Brain pericyte (primary cell): ENCODE measurements at regions not wholly inside any gene's neighbourhood (a gene's known extent, or its start where the extent isn't known, plus 50 kb on each side); places are given as distances from the start of the nearest gene placed in this dataset.

Source experiments
- DNase-seq: peaks from one replicate; pipeline ENCODE4 v3.0.0-alpha.2; 2012; ENCODE audit warnings: low read depth, low spot score

DNA sequence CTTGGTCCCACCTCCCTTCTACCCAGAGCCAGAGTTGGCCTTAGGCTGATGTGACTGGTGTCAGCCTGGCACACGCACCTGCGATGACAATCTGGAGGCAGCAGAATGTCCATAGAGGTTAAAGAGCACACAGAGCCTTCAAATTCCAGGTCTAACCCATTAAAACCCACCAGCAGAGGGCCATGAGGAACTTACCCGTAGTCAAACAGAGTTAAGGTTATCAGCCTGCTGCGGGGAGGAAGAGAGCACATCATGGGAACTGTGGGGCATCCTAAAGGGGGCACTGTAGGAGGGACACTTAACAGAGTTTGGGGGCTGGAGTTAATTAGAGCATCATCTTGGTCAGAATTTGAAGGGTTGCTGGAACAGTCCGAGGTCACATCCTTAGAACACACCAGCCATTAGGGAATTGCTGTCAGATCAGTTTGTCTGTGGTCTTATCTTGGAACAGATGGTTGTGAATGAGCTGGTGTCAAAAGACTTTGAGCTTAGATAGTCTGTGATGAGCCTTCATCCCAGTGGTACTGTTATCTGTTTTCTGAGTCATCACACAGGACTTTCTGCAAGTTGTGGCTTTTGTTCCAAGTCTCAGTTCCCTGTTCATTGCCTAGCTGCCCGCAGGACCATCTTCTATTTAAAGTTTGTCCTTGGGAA is 248.6 kb downstream of the LOXHD1 start:
- no peak for DNase-seq

DNA sequence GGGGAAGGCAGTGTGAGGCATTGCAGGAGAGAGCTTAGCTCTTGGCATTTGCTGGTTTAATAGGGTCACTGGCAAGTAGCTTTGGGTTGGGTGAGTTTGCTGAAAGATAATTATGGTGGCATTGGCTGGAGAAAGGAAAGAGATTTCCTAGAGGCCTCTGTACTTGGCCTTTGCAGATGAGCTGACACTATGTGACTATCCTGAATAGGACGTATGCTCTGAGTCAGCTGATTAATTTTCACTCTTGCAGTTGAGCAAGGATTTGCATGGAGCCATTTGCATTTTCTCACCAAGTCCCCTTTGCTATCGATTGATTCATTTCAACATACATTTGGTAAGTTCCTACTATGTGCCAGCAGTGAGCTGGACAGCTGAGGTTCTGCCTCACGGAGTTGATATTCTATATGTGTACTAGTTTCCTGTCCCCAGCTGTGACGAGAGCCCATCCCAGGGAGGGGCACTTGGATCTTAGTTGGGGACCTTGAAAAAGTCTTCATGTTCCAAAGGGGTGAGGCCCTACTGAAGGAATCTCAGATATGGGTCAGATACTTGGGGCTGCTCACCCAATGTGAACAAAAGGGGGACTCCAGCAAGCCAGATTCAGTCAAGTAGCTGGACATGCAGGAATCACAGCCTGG is 245.7 kb downstream of the LOXHD1 start:
- no peak for DNase-seq

DNA sequence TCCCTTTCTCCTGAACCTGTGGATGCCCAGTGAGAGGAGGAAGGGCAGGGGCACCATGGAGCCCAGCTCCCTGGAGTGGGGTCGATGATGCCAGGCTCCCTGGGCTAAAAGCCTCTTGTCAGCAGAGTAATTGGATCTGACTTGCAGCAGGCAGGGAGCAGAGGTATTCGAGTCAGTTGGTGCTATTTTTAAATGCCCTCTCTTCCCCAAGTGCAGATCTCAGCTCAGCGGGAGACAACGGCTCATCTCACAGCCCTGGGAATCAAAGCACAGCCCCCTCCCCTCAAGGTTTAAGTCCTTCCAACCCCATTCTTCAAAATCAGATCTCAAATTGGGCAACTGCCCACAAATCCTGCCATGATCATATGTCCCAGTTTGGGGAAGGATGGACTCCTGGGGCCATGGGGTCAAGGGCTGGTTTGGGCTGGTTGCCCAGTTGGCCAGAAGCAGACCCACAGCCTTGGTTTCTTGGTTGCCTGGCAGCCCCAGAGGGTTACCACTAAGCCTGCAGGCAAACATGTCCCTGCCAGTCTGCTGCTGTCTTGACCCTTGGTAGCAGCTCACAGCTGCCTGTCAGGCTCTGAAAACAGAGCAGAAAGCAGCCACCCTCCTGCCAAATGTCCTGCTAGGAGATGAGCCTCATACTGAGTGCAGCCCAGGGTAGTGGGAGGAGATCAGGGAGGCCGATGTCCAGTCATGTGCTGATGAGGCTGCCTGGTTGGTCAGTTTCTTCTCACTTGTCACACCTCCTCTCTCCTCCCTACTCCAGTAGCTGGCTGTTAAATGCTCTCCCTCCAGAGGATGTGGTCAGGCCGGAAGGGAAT is 244.9 kb downstream of the LOXHD1 start:
- peak; percentile 88 for DNase-seq

DNA sequence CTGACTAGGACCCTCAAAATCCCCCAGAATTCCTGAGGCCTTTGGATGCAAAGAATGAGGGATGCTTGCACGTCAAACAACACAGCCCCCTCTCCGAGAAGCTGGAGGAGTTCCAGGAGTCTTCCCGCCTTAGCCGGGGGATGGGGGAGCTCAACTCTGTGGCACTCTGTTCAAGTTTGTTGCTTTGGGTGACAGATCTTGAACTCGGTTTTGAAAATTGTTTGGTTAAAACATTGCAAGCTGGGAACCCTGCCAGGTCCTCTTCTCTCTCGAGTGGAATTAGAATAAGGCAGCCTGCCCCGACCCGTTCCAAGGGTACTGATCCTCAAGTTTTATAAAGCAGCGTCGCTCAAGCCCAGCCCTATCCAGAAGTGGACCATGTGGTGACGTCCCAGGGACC is 244.1 kb downstream of the LOXHD1 start:
- no peak for DNase-seq

DNA sequence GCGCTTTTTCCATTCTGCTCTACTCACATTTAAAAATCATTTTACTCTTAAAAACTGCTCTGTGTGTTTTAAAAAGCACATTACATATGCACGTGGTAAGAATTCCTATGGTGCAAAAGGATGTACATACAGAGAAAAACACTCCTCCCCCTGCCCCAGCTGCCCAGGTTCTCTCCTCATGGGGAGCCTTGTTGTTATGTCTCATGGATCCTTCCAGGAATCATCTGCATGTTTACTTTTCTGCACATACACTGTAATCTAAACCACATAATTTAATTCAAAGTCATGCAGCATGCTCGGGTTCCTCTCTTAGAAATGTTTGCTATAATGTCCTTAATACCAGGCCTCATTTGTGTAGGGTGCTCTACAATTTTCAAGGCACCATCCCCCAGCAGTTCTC is 243.3 kb downstream of the LOXHD1 start:
- DNase-seq, result peak; percentile 18

DNA sequence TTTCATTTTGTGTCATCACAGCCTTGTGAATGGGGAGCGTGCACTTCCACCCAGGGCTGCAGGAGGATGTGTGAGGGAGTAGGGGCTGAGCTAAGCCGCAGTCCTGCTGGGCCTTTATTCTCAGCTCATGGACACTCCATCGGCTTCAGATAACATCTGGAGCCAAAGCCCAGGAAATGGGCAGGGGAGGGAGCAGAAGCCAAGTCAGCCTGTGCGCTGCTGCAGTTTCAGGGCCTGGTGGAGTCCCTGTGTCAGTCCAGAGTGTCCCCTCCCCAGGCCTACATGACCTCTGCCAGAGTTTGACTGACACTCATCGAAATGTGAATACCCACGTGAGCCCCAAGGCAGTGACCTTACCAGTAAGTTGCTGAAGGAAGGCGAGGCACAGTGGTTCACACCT is 242.2 kb downstream of the LOXHD1 start:
- DNase-seq, result no peak

DNA sequence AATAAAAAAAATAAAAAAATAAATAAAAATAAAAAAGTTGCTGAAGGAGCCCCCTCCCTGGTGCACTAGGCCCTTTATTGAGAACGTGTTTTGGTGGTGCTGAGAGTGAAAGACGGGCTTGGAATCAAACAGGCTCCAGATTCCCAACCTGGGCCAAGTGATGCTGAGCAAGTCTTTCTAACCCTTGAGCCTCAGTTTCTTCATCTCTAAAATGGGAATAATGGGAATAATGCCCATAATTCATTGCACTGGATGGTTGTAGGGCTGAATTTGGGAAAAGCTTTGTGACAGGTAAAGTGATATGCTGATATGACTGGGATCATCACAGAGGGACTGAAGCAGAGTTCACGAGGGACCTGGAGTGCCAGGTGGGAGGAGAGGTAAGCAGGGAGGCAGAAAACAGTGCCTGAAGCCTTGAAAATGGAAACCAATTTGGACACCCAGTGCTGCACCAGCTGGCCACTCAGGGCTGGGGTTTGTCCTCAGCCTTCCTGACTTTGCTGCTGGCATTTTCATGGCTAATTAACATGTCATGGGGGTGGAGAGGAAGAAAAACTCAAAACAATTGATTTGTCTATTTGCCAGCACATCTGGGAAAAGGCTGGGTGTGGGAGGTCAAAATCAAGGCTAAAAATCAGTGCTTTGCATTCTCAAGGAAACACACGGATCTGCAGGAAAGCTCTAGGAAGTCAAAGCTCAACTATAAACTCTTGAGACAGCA is 241.3 kb downstream of the LOXHD1 start:
- no peak for DNase-seq

DNA sequence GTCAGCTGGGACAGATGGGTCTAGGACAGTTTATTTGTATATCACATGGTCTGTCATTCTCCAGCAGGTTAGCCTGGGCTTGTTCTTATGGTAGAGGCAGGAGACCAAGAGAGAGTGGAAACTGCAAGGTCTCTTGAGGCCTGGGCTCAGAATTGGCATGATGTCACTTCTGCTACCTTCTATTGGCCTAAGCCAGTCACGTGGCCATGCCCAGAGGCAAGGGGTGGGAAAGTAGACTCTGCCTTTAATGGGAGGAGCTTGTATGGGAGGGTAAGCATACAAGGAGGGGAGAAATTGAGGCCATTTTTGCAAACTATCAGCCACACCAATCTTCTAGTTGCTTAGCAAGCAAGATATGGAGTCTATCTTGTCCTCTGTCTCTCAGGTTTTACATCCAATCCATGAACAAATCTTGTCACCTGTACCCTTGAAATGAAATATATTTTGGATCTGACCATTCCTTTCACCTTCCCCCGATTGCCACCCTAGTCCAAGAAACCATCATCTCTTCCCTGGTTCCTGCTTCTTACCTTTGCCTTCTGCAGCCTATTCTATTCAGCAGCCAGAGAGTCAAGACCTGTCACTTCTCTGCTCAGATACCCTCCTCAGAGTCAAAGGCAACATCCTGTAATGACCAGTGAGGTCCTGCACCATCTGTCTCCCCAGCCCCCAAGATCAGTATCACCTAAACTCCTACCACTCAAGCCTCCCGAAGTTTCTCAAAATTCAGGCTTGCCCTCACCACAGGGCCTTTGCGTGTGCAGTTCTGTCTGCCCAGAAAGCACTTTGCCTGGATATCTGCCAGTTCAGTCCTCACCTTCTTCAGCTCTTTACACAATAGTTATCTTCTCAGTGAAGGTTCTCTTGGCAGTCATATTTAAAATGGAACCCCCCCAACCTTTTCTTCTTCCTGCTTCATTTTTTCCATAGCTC is 240.0 kb downstream of the LOXHD1 start:
- no peak for DNase-seq

DNA sequence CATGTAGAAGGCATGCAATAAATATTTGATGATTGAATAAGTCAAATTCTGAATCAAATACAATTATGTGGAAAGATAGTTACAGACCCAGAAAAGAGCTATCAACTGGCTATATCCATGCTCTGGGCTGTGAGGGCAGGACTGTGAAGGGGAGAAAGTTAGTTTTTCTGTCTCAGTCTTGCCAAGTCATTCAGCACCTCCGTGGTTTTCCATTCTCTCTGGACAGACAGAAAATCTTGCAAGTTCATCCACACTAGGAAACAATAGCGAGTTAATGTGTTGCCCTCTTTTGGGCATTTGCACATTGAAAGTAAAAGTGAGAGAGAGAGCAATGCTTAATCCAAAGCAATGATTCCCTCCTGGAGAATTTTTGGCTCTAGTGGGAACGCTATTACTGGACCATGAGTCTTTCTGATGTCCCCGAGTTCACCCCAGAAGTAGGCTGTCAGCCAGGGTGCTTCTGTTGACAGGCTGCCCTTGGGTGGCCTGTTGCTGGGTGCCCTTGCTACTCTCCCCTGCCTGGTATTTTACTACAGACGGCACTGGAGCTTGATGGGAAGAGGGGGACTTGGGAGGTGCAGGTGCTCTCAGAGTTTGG is 238.3 kb downstream of the LOXHD1 start:
- DNase-seq, result no peak

DNA sequence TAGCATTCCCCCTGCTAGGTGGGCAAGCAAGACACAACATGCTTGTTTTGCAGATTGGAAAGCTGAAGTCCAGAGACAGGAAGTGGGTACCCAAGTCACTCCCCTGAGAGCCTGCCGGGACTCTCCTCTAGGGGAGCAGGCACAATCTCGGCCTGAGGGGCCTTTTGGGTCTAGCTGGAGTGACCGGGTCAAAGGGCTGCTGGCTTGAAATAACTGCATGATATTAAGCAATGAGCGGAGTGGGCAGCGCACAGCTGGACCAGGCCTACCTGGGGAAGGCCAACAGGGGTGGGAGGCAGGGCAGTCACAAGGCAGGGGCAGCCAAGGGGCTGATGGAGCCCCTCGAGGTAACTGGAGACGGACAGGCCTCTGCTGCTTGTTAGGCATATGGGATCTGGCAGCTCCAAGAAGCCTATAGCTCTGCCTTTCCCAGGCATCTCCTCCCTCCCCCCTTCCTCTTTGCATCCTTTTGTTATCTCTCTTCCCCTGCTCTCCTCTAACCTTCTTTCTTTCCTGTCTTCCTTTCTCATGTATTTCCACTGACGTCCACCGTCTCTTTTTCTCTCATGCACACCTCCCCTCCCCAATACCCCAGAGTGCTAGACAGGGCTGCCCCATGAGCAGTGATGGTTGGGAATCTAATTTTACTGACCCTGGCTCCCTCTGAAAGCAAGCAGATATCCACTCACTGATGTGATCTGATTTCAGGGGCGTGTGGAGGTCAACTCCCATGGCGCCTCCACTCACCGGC is 237.5 kb downstream of the LOXHD1 start:
- no peak for DNase-seq

DNA sequence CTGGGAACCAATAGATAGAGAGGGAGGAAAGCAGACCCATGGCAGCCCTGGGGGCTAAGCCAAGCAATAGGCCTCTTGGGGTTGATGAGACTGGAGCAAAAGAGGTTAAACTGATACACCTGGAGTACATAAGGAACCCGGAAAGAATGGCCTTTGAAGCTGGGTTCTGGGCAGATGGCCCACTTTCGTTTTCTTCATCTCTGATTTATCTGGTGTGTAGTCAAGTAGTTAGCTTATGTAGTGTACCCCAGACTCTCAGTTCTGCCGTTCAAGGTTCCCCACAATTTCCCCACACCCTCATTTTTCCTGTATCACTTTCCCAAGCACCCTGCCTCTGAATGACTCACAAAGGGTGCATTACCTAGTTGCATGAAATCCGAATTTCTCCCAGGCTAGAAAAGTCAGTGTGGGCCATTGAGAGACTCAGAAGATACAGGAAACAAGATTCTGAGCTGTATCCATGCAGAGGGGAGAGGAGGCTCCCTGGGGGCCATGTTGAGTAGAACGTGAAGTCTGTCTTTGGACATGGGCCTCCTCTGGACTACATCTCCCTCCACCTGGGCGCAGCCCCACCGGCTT is 235.0 kb downstream of the LOXHD1 start:
- no peak for DNase-seq

DNA sequence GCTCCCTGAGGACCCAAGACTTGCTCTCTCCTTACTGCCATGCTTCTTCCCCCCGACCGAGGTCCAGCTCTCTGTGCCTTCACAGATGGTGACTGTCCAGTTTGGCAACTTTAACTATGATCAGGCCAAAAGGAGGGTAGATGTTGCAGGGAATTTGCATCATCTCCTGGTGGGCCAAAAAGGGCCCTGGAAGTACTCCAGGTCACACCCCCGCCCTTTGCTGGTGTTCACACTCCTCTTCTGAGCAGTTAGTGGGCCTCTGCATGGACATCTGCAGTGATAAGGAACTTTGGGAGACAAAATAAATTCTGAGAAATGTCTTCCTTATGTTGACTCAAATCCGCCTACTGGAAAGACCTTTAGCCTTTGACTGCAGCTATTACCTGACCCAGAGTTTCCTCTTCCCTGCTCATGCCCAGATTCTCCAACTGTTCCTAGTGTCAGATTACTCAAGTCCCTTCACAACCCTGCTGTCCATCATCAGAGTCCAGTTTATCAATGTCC is 234.4 kb downstream of the LOXHD1 start:
- no peak for DNase-seq

DNA sequence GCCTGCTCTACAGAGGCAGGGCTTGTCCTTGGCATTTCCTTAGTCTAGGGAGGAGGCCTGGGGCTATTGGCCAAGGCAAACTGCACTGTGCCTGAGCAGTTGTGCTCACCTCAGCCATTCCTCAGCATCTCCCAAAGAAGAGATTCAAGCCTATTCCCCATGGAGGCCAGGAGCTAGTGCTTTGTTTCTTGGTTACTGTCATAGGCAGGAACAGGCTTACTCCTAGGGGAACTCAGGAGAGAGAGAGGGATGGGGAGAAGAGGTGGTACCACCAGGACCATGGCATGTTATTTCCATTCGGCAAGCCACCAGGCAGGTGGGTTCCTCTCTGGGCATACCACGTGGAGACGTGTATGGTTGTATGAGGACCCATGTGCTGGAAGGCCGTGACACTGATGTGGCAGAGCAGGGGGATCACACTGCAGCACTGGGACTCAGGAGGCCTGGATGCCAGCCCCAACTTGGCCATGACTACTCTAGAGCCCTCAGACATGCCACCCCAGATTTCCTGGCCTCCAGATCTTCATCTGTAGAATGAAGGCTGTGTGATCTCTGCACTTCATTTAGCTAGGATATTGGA is 233.7 kb downstream of the LOXHD1 start:
- no peak for DNase-seq

DNA sequence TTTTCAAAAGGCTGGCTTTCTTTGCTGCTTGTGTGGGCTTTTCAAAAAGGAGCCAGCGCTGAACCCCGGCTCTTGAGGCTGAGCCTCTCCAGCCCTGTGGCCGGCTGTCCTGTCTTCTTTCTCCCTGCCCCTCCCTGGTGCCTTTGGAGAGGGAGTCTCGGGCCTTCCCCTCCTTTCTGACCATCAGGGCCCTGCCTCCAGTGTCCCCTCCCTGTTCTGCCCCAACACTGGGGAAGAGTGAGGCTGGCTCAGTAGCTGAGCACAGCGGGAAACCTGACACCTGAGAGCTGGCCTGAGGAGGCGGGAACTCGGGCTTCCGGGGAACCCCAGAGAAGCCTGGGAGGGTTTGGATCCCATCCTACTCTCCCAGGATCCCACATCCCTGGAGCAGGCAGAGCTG is 232.1 kb downstream of the LOXHD1 start:
- DNase-seq, result no peak

DNA sequence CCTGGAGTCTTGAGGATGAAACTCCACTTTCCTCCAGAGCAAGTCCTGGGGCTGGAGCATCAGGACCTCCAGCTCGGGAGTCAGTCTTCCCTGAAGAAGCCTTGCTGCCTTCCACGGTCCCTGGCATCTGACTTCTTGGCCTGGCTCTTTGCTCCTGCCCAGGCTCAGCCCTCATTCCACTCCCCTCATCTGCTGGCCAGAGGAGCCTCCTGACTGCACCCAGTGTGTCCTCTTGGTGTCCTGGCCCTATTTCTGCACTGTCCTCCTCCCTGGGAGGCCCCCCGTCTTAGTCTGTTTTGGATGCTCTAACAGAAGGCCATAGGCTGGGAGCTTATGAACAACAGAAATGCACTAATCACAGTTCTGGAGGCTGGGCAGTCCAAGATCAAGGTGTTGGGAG is 231.5 kb downstream of the LOXHD1 start:
- DNase-seq, result no peak

DNA sequence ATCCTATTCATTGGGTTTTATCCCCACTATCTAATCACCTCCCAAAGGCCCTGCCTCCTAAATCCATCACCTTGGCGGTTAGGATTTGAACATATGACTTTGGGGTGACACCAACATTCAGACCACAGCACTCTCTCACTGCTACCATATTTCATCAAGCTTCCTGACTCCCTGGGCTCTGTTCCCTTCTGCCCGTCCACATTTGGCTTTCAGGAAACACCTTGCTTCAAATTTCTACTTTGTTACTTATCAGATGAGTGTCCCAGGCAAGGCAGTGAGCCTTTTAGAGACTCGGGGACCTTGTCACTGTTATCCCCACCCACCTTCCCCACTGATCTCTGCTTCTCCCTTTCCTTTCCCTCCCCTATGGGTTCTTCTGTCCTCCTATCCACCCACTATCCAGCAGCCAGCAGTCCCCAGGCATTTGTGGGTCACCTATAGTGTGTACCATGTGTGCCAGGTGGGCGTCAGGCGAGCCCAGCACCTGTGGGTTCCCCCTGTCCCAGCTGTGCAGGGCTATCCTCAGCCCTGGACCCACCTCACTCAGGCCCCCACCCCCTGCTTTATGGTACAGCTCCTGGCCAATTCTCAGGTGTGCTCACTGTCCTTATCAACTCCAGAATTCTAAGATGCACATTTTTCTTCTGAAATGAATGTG is 230.9 kb downstream of the LOXHD1 start:
- DNase-seq, result no peak

DNA sequence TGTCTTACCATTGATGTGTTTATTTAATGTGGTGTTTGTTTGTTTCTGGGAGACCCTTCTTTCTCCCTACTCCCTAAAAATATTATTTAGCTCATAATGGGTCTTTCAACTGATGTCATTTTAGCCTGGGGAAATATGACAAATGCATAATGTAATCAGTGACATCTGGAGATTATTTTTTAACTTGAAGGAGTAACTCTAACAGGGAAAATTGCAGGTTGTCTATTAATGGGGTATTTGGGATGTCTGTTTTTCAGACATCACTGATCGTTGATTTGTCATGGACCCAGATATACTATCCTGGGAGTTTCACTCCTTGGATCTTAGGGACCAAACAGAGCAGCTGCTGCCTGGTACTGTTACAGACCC is 230.4 kb downstream of the LOXHD1 start:
- no peak for DNase-seq
